ENCODE measurements at regions not wholly inside any gene's neighbourhood (a gene's known extent, or its start where the extent isn't known, plus 50 kb on each side); places are given as distances from the start of the nearest gene placed in this dataset.
"Not testable (repeated sequence)": the region's sequence is repeated elsewhere in the genome, so short reads cannot be mapped to it uniquely, and the experiment has no call there.

DNA sequence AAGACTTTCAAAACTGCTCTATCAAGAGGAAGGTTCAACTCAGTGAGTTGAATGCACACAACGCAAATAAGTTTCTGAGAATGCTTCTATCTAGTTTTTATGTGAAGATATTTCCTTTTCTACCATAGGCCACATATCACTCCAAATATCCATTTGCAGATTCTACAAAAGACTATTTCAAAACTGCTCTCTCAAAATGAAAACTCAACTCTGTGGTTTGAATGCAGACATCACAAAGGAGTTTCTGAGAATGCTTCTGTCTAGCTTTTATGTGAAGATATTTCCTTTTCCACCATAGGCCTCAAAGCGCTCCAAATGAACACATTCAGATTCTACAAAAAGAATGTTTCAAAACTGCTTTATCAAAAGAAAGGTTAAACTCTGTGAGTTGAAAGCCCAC, 1093.1 kb upstream of the DEFB115 start:
- not testable (repeated sequence) for DNase-seq

DNA sequence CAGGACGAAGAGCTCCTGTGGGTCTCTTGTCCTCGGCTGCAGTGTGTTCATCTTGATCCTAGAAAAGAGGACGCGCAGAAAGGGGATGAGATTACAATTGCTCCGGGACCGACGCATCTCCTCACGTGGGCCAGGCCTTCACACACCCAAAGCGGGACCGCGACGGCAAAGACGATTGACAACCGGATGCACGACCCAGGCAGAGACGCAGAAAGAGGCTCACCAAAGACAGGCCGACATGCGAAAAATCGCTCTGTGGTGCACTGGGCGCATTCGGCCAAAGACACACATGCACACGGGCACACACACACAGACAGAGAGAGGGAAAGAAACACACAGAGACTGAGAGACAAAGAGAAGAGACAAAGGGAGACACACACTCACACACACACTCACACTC, 1089.9 kb upstream of the DEFB115 start:
- no peak for DNase-seq

DNA sequence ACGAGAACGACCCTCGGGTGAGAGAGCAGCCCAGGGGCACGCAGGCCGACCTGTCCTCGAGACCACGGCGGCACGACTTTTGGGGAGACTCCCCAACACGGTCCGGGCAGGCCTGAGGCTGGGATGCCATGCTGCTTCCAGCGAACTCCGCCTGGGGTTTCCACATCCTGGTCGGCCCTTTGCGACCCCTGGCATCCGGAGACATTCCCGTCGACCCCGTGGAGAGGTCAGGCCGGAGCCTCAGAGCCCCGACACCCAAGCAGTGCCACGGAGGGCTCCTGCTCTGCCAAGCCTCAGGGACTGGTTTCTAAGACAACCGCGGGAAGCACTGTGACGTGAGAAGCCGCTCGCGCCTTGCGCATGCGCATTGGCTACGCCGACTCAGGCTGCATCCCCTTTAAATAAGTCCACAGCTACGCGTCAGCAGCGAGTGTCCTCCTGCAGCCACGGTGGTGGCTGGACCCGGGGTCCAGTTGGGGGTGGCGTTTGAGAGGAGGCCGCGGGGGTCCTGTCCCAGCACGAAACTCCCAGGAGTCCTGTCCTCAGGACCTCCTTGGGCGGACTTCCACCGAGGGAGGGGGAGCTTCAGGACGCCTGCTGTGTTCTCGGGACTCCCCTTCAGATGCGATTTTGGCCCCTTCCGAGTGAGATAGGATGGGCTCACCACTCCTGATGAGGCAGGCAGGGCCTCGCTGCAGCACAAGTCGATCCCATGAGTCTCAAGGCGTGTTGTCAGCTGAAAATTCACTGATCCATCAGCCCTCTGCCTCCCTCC, 1089.3 kb upstream of the DEFB115 start:
- DNase-seq: no peak

DNA sequence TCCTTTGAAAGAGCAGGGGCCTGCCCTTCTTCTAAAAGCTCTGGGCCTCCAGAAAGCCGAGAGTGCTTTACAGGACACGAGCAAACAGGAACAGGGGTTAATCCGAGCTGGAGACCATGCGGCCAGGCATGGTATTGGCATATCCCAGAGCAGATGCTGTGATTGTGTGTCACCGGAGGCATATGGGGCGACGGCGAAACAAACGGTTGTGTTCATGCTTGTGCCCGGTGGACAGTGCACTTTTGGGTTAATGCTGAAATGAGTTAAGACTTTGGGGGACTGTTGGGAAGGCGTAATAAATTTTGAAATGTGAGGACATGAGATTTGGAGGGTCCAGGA, 1088.7 kb upstream of the DEFB115 start:
- no peak for DNase-seq

DNA sequence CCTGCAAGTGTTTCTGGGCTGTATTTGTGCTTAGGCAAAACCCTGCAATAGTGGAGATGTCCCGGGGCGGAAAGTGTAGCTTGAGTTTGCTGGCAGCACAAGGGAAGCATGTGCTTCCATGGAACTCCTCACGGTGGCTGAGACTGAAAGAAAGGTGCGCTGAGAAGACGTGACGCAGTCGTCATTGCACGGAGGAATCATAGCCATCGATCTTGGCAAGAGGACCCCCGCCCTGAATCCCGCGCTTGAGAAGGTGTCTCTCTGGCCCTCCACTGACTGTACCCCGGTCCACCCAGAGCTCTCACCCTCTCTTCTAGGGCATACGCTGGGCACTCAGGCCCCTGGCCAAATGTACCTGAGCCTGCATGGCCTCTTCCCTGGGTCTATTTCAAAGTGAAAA, 1081.8 kb upstream of the DEFB115 start:
- no peak for DNase-seq

DNA sequence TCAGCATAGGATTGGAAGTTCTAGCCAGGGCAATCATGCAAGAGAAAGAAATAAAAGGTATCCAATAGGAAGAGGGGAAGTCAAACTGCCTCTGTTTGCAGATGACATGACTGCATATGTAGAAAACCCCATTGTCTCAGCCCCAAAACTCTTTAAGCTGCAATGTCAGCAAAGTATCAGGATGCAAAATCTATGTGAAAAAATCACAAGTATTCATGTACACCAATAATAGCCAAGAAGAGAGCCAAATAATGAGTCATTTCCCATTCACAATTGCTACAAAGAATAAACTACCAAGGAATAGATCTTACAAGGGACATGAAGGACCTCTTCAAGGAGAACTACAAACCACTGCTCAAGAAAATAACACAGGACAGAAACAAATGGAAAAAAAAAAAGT, 1074.3 kb upstream of the DEFB115 start:
- not testable (repeated sequence) for DNase-seq

DNA sequence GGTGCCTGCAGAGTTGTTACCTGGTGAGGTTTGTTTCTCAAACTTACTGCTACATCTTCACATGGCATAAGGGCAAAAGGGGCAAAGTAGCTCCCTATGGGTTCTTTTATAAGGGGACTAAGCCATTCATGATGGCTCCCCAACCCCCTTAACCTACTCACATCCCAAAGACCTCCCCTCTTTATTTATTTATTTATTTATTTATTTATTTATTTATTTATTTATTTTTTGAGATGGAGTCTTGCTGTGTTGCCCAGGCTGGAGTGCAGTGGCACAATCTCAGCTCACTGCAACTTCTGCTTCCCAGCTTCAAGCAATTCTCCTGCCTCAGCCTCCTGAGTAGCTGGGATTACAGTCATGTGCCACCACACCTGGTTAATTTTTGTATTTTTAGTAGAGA, 1065.7 kb upstream of the DEFB115 start:
- not testable (repeated sequence) for DNase-seq

DNA sequence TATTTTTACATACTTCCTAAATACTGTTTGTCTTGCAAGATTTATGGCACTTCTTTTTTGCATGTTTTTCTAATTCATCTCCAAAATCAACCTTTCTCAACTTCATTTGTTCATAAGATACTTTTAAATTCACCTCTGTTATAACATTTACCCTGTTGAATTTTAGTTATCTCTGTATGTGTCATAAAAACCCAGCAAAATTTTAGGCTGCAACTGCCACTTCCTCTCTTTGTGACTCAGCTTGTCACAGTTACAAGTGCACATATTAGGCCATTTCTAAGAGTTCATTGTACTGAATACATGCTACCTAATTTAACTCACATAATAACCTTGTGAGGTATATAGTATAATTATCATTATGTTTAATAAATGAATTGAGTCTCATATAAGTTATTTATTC, 1023.0 kb upstream of the DEFB115 start:
- DNase-seq: not testable (repeated sequence)

- DNase-seq: not testable (repeated sequence)
These were observed 982.4 kb upstream of the DEFB115 start for GRCh38 chr20:30275073-30275472.

- no peak for DNase-seq
These were observed 975.8 kb upstream of the DEFB115 start for GRCh38 chr20:30281584-30282197.

- peak; percentile 73 for DNase-seq
These were observed 973.8 kb upstream of the DEFB115 start for GRCh38 chr20:30283476-30284280.

DNA sequence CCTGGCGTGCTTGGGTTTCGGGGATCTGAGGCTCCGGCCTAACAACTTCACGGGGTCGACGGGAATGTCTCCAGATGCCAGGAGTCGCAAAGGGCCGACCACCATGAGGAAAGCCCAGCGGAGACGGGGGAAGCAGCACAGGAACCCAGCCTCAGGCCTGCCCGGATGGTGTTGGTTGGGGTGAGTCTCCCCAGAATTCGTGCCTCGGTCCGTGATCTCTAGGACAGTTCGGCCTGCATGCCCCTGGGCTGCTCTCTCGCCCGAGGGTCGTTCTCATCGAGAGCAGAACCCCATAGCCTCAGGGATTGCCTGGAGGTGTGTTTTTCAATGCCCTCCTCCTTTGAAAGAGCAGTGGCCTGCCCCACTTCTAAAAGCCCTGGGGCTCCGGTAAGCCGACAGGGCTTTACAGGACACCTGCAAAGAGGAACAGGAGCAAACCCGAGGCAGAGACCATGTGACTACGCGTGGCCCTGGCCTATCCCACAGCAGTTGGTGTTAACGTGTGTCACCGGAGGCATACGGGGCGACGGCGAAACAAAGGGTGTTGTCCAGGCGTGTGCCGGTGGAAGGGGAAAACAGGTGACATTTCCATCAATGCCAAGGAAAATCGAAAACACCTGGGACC, 973.1 kb upstream of the DEFB115 start:
- DNase-seq: no peak

DNA sequence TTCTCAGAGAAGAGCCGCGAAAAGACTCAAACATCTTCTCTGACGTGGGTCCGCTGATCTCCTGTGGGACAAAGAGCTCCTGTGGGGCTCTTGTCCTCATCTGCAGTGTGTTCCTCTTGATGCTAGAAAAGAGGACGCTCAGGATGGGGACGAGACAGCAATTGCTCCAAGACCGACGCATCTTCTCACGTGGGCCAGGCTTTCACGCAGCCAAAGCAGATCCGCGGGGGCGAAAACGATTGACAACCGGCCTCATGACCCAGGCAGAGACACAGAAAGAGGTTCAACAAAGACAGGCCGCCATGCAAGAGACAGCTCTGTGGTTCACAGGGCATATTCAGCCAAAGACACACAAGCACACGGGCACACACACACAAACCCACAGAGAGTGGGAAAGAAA, 971.8 kb upstream of the DEFB115 start:
- no peak for DNase-seq

DNA sequence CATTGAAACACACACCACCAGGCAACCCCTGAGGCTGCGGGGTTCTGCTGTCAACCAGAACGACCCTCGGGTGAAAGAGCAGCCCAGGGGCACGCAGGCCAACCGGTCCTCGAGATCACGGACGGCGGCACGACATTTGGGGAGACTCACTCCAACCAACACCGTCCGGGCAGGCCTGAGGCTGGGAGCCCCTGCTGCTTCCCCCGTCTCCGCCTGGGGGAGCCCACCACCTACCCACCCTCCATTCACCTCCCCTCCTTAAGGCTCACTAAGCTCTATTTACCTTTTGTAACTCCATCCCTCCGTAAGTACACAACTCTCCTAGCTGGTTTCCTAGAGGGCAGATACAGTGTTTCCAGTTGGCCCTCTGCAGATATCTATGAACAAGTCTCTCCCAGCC, 971.3 kb upstream of the DEFB115 start:
- DNase-seq: no peak

DNA sequence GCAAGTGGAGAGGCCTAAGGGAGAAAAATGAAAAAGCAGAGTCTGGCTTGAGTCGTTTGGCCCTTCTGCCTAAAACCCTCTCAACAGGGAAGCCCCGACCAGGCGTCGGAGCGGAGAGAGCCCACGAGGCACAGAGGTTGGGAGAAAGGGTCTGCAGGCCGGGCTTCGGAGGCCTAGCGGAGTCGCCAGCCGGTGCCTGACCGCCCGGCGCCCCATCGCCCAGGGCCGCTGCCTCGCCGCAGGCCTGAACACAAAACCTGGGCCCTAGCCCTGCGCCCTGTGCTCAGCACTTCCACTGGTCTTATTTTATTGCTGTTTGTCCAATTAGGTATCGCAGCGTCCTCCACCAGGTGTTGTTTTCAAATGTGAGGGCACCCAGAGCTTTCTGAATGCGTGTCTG, 970.0 kb upstream of the DEFB115 start:
- not testable (repeated sequence) for DNase-seq

- DNase-seq: peak; percentile 49
These were observed 969.1 kb upstream of the DEFB115 start for GRCh38 chr20:30288346-30288745.

- DNase-seq: not testable (repeated sequence)
These were observed 968.4 kb upstream of the DEFB115 start for GRCh38 chr20:30289049-30289448.

DNA sequence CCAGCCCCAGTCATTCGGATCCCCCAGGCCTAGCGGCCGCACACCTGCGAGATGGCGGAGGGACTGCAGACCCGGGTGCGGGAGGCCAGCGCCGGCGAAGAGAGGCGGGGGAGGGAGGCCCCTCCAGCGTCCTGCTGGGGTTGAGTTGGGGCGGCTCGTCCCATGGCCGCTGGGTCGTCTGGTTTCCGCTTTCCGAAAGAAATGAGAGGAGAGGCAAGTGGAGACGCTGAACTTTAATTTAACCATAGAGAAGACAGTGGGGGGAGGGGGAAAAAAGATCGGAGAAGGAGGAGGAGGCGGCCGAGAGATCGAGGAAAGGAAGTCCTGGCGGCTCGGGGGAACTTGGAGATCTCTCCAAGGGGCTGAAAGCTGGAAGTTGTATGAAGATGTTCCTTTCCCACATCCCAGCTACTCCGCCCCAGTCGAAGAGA, 967.7 kb upstream of the DEFB115 start:
- DNase-seq: not testable (repeated sequence)

DNA sequence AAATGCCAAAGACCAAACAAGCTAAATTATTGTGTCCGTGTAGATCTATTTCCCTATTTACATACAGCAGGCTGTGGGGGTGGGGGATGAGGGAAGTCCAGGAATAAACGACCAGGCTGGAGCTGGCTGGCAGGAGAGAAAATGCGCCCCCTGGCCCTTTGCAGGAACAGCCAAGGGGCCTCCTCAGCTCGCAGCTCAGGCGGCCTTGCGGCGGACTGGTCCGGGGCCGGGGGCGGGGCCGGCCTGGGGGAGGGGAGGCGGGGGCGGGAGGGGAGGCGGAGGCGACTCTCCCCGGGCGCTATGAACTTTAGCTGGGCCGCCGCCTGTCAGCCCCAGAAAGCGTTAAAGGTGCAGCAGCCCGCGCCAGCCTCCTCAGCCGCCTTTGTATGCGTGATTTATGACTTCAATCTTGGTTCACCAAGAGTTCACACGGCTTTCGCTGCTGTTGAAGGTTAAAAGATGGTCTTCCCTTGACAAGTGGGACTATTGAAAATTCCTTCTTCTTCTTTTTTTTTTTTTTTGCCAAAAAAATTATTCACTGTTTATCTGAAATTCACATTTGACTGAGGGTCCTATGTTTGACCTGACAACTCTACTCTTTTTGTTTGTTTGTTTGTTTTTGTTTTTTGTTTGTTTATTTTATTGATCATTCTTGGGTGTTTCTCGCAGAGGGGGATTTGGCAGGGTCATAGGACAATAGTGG, 967.0 kb upstream of the DEFB115 start:
- peak; percentile 40 for DNase-seq

GRCh38 chr20:30291064-30291379, 966.4 kb upstream of the DEFB115 start:
- not testable (repeated sequence) for DNase-seq

DNA sequence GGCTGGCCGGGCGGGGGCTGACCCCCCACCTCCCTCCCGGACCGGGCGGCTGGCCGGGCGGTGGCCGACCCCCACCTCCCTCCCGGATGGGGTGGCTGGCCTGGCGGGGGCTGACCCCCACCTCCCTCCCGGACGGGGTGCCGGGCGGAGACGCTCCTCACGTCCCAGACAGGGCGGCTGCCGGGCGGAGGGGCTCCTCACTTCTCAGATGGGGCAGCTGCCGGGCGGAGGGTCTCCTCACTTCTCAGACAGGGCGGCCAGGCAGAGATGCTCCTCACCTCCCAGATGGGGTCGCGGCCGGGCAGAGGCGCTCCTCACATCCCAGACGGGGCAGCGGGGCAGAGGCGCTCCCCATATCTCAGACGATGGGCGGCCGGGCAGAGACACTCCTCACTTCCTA, 965.8 kb upstream of the DEFB115 start:
- not testable (repeated sequence) for DNase-seq

DNA sequence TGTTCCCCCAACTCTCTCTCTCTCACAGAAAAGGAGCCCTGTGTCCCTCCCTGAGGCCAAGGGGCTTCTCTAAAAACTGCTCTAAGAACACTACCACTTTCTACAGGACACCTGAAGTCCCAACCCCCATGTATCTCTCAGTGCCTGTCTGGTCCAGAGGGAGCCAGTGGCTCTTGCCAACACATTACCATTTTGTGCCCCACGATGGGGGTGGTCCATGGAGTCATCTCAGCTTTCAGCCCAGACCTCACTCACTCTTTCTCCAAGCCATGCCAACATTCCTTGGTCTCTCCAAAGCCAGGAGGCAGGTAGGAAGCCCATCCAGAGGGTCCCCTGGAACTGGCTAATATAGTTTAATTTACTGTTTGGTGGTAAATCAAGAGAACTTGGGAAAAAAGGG, 962.1 kb upstream of the DEFB115 start:
- DNase-seq: not testable (repeated sequence)

DNA sequence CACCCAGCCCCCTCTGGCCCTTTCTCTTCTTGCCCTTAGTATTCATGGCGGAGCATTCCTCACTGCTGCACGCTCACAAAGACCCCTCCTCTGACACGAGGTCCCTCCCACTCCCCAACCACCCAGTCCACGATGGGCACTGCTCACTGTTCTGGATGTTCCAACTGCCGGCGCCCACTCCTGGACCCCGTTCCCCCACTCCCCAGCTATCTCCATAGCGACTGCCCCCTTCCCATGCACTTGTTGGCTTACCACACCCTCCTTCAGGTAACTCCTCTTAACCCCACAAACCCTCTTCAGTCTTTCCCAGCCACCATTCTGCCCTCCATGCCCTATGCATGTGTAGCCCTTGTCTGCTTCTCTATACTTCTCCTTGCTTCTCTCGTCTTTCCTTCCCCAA, 961.5 kb upstream of the DEFB115 start:
- not testable (repeated sequence) for DNase-seq
